ENCODE measurements at regions not wholly inside any gene's neighbourhood (a gene's known extent, or its start where the extent isn't known, plus 50 kb on each side); places are given as distances from the start of the nearest gene placed in this dataset.

- ChIA-PET POLR2A (no interaction called here), RAD21 (ENCODE audit: low non-redundant PET in 1 of 2, low total read pairs in 2 of 2, uncharacterized antibody in 2 of 2, unreplicated experiment in 2 of 2) (no interaction called here), CTCF (no interaction called here)
- TF ChIP-seq ELF1 (IDR thresholded peaks at IDR 0.05; ENCODE audit: borderline replicate concordance, low read depth) (no peak), YY1 (IDR thresholded peaks at IDR 0.05; ENCODE audit: extremely low read depth, insufficient replicate concordance, low read depth, low read length) (no peak), POLR2A (IDR thresholded peaks at IDR 0.05; ENCODE audit: borderline replicate concordance, extremely low read depth, insufficient read depth, insufficient read length) (no peak), FOSL1 (IDR thresholded peaks at IDR 0.05; ENCODE audit: low read depth) (no peak), RAD21 (IDR thresholded peaks at IDR 0.05; ENCODE audit: low read depth) (no peak), ZBTB33 (IDR thresholded peaks at IDR 0.05; ENCODE audit: extremely low read depth, insufficient replicate concordance, low read length) (no peak), SIN3A (IDR thresholded peaks at IDR 0.05; ENCODE audit: low read depth) (no peak), MAX (IDR thresholded peaks at IDR 0.05) (no peak)
- TF ChIP-seq, protein P1, sequence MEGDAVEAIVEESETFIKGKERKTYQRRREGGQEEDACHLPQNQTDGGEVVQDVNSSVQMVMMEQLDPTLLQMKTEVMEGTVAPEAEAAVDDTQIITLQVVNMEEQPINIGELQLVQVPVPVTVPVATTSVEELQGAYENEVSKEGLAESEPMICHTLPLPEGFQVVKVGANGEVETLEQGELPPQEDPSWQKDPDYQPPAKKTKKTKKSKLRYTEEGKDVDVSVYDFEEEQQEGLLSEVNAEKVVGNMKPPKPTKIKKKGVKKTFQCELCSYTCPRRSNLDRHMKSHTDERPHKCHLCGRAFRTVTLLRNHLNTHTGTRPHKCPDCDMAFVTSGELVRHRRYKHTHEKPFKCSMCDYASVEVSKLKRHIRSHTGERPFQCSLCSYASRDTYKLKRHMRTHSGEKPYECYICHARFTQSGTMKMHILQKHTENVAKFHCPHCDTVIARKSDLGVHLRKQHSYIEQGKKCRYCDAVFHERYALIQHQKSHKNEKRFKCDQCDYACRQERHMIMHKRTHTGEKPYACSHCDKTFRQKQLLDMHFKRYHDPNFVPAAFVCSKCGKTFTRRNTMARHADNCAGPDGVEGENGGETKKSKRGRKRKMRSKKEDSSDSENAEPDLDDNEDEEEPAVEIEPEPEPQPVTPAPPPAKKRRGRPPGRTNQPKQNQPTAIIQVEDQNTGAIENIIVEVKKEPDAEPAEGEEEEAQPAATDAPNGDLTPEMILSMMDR (IDR thresholded peaks at IDR 0.05 in 2 of 3, conservative IDR thresholded peaks at IDR 0.05 in 1 of 3; ENCODE audit: borderline replicate concordance in 1 of 3, insufficient read depth in 1 of 3, low read depth in 2 of 3, low read length in 2 of 3) = no peak
- TF ChIP-seq, protein P2, sequence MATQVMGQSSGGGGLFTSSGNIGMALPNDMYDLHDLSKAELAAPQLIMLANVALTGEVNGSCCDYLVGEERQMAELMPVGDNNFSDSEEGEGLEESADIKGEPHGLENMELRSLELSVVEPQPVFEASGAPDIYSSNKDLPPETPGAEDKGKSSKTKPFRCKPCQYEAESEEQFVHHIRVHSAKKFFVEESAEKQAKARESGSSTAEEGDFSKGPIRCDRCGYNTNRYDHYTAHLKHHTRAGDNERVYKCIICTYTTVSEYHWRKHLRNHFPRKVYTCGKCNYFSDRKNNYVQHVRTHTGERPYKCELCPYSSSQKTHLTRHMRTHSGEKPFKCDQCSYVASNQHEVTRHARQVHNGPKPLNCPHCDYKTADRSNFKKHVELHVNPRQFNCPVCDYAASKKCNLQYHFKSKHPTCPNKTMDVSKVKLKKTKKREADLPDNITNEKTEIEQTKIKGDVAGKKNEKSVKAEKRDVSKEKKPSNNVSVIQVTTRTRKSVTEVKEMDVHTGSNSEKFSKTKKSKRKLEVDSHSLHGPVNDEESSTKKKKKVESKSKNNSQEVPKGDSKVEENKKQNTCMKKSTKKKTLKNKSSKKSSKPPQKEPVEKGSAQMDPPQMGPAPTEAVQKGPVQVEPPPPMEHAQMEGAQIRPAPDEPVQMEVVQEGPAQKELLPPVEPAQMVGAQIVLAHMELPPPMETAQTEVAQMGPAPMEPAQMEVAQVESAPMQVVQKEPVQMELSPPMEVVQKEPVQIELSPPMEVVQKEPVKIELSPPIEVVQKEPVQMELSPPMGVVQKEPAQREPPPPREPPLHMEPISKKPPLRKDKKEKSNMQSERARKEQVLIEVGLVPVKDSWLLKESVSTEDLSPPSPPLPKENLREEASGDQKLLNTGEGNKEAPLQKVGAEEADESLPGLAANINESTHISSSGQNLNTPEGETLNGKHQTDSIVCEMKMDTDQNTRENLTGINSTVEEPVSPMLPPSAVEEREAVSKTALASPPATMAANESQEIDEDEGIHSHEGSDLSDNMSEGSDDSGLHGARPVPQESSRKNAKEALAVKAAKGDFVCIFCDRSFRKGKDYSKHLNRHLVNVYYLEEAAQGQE (IDR thresholded peaks at IDR 0.05; ENCODE audit: low read depth) = no peak
- Histone ChIP-seq H3K27ac (ENCODE audit: low read depth, low read length) (no peak overlapping the region), H2AFZ (ENCODE audit: low read depth, low read length, poor library complexity, severe bottlenecking) (no peak overlapping the region), H3K79me2 (ENCODE audit: insufficient read depth, low read length) (no peaks in the 10 kb centered on the region), H3K9me3 (ENCODE audit: control insufficient read depth in 1 of 2, insufficient read depth in 1 of 2, low read depth in 1 of 2, low read length in 2 of 2) (no peaks in the 10 kb centered on the region), H3K36me3 (ENCODE audit: control insufficient read depth in 1 of 2, insufficient read depth in 2 of 2, low read length in 2 of 2) (no peaks in the 10 kb centered on the region), H3K4me1 (ENCODE audit: control insufficient read depth in 1 of 2, insufficient read depth in 2 of 2, low read length in 2 of 2) (no peaks in the 10 kb centered on the region), H3K9me2 (ENCODE audit: insufficient read depth) (no peaks in the 10 kb centered on the region), H3K4me2 (ENCODE audit: low read length) (no peak overlapping the region), H3K27me3 (ENCODE audit: insufficient read depth, low read length) (no peaks in the 10 kb centered on the region), H3K9ac (ENCODE audit: low read length) (no peak overlapping the region), H3K4me3 (replicated peaks in 1 of 2; ENCODE audit: low read depth in 1 of 2, low read length in 2 of 2) (no peak overlapping the region), H4K20me1 (ENCODE audit: insufficient read depth) (no peaks in the 10 kb centered on the region)
- no TSS peak for BruUV-seq (replicated peaks)
- no peak for DNase-seq (ENCODE audit: low read depth, low spot score)
- intact Hi-C loops (cut with micrococcal nuclease) = no loop called here
- ATAC-seq = no peak
Measured at GRCh38 chr1:86273066-86273465, 116.5 kb upstream of the COL24A1 start.

Data from HCT116 (cell line).